RWPE2 (cell line): ENCODE measurements at regions not wholly inside any gene's neighbourhood (a gene's known extent, or its start where the extent isn't known, plus 50 kb on each side); places are given as distances from the start of the nearest gene placed in this dataset.

ENCODE experiments used
- ATAC-seq: fragments of 200-7000 bp; cut with Tn5 transposase; 3 replicates; pipeline ENCODE4 v1.9.1; 2021; ENCODE audit warnings: low read depth
- DNase-seq: peaks from one replicate; pipeline ENCODE4 v3.0.0-alpha.2; 2020; ENCODE audit warnings: low spot score
- H3K27ac ChIP-seq: fragments of 450-650 bp; 2 replicates; pipeline ENCODE4 v1.5.1; 2017; ENCODE audit warnings: mild to moderate bottlenecking; ENCODE audit not compliant: poor library complexity, severe bottlenecking
- H3K27me3 ChIP-seq: fragments of 250-450 bp; sonication (Bioruptor Pico); 2 replicates; pipeline ENCODE4 v1.5.1; 2021; ENCODE audit warnings: mild to moderate bottlenecking, moderate library complexity; ENCODE audit not compliant: insufficient read depth, poor library complexity, severe bottlenecking
- H3K36me3 ChIP-seq: fragments of 250-450 bp; sonication (Bioruptor Pico); 2 replicates; pipeline ENCODE4 v1.5.1; 2020; ENCODE audit warnings: low read depth, mild to moderate bottlenecking, moderate library complexity
- H3K4me1 ChIP-seq: fragments of 250-450 bp; sonication (Bioruptor Pico); 2 replicates; pipeline ENCODE4 v1.5.1; 2021; ENCODE audit warnings: mild to moderate bottlenecking, moderate library complexity; ENCODE audit not compliant: insufficient read depth, poor library complexity, severe bottlenecking
- H3K4me3 ChIP-seq: fragments of 250-450 bp; sonication (Bioruptor Pico); 2 replicates; pipeline ENCODE4 v1.5.1; 2021; ENCODE audit warnings: mild to moderate bottlenecking, moderate library complexity; ENCODE audit not compliant: severe bottlenecking
- H3K9me3 ChIP-seq: fragments of 250-450 bp; sonication (Bioruptor Pico); 2 replicates; pipeline ENCODE4 v1.5.1; 2021; ENCODE audit warnings: mild to moderate bottlenecking, moderate library complexity; ENCODE audit not compliant: severe bottlenecking
- CTCF ChIP-seq: fragments of 450-650 bp; IDR thresholded peaks from one replicate; pipeline ENCODE4 v1.5.1; 2017; ENCODE audit warnings: mild to moderate bottlenecking, moderate library complexity; ENCODE audit not compliant: poor library complexity, severe bottlenecking

- H3K36me3 ChIP-seq = no peaks in the 10 kb centered on the region
- DNase-seq (no peak), ATAC-seq (no peak)
- no peaks in the 10 kb centered on the region for H3K27me3 ChIP-seq
- TF ChIP-seq CTCF = no peak
- H3K4me1 ChIP-seq = no peaks in the 10 kb centered on the region
- no peak overlapping the region for H3K27ac ChIP-seq
- H3K4me3 ChIP-seq = no peak overlapping the region
- peaks cover 2% of the 10 kb centered on the region for H3K9me3 ChIP-seq
Observed at GRCh38 chr1:4394366-4394765, 260.0 kb upstream of the AJAP1 start.

- H3K27me3 ChIP-seq = no peaks in the 10 kb centered on the region
- H3K9me3 ChIP-seq = peaks cover 2% of the 10 kb centered on the region
- ATAC-seq (peak; percentile 78), DNase-seq (no peak)
- no peaks in the 10 kb centered on the region for H3K36me3 ChIP-seq
- no peak overlapping the region for H3K27ac ChIP-seq
- no peak for TF ChIP-seq CTCF
- no peaks in the 10 kb centered on the region for H3K4me1 ChIP-seq
- no peak overlapping the region for H3K4me3 ChIP-seq
Observed at GRCh38 chr1:4395158-4395557, 259.3 kb upstream of the AJAP1 start.

DNA sequence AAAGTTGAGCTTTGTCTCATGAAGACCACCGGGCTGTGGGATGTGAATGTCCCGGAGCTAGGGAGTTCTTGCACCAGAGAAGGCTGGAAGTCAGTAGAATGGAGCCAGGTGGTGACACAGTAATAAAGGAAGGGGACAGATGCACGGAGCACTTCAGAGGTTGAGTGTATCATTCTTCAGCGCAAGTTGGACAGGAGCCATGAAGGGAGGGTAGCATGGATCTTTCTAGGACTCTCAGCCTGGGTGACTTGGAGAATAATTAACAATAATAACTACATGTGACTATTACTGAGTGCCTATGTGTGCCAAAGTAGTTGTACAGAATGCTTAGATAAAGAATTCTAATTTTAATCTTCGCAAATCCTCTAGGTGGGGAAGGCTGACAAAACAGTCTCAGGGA is 258.7 kb upstream of the AJAP1 start:
- H3K4me1 ChIP-seq = no peaks in the 10 kb centered on the region
- H3K36me3 ChIP-seq = no peaks in the 10 kb centered on the region
- no peak overlapping the region for H3K4me3 ChIP-seq
- DNase-seq = no peak
- TF ChIP-seq CTCF = no peak
- H3K9me3 ChIP-seq = peaks cover 2% of the 10 kb centered on the region
- ATAC-seq = no peak
- no peak overlapping the region for H3K27ac ChIP-seq
- no peaks in the 10 kb centered on the region for H3K27me3 ChIP-seq

DNA sequence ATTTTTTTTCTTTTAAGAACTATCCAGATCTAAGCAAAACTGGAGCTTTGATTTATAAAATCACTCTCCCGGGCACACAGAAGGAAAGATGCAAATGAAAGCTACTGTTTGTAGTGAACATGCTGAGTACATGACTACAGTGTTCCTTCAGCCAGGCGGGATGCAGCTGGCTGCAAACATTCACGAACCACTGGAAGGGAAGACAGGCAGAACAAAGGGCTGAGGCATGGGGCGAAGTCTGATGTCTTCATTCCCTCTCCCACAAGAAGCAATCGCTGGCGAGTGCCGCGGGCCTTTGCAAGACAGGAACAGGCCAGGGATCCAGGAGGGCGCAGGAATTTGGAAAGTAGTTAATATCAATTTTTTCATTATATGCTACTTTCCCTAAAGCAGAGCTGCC is 257.9 kb upstream of the AJAP1 start:
- TF ChIP-seq CTCF = no peak
- no peak for DNase-seq
- no peaks in the 10 kb centered on the region for H3K27me3 ChIP-seq
- no peak overlapping the region for H3K4me3 ChIP-seq
- no peaks in the 10 kb centered on the region for H3K9me3 ChIP-seq
- no peak overlapping the region for H3K27ac ChIP-seq
- H3K36me3 ChIP-seq = no peaks in the 10 kb centered on the region
- H3K4me1 ChIP-seq = no peaks in the 10 kb centered on the region
- no peak for ATAC-seq

- DNase-seq (no peak), ATAC-seq (no peak)
- no peaks in the 10 kb centered on the region for H3K9me3 ChIP-seq
- H3K36me3 ChIP-seq = no peaks in the 10 kb centered on the region
- no peaks in the 10 kb centered on the region for H3K4me1 ChIP-seq
- no peaks in the 10 kb centered on the region for H3K27me3 ChIP-seq
- TF ChIP-seq CTCF = no peak
- H3K27ac ChIP-seq = no peak overlapping the region
- H3K4me3 ChIP-seq = no peak overlapping the region
Observed at GRCh38 chr1:4397196-4397595, 257.2 kb upstream of the AJAP1 start.
